ENCODE measurements at regions not wholly inside any gene's neighbourhood (a gene's known extent, or its start where the extent isn't known, plus 50 kb on each side); places are given as distances from the start of the nearest gene placed in this dataset.

GRCh38 chr15:68482246-68482645 lies 50.3 kb upstream of the ITGA11 start:
- no peak overlapping the region for H3K4me3 ChIP-seq (ENCODE audit: low read length)
- H3K4me1 ChIP-seq (ENCODE audit: insufficient read depth, low read length): peaks cover 2% of the 10 kb centered on the region
- H3K36me3 ChIP-seq (ENCODE audit: insufficient read depth, low read length): no peaks in the 10 kb centered on the region
- H3K9me3 ChIP-seq (ENCODE audit: low read length): no peaks in the 10 kb centered on the region
- peaks cover 9% of the 10 kb centered on the region for H3K27me3 ChIP-seq (ENCODE audit: insufficient read depth, low read length)
- no peak overlapping the region for H2AFZ ChIP-seq (ENCODE audit: low read depth, low read length)

- H2AFZ ChIP-seq (ENCODE audit: low read depth, low read length): no peak overlapping the region
- peaks cover 6% of the 10 kb centered on the region for H3K4me1 ChIP-seq (ENCODE audit: insufficient read depth, low read length)
- no peaks in the 10 kb centered on the region for H3K36me3 ChIP-seq (ENCODE audit: insufficient read depth, low read length)
- peaks cover 9% of the 10 kb centered on the region for H3K27me3 ChIP-seq (ENCODE audit: insufficient read depth, low read length)
- no peaks in the 10 kb centered on the region for H3K9me3 ChIP-seq (ENCODE audit: low read length)
- no peak overlapping the region for H3K4me3 ChIP-seq (ENCODE audit: low read length)
Measured at GRCh38 chr15:68483165-68483564, 51.2 kb upstream of the ITGA11 start.

GRCh38 chr15:68484220-68484619 lies 52.3 kb upstream of the ITGA11 start:
- Histone ChIP-seq H3K36me3 (ENCODE audit: insufficient read depth, low read length) (no peaks in the 10 kb centered on the region), H3K9me3 (ENCODE audit: low read length) (no peaks in the 10 kb centered on the region), H3K4me3 (ENCODE audit: low read length) (no peak overlapping the region), H3K27me3 (ENCODE audit: insufficient read depth, low read length) (peaks cover 9% of the 10 kb centered on the region), H2AFZ (ENCODE audit: low read depth, low read length) (no peak overlapping the region), H3K4me1 (ENCODE audit: insufficient read depth, low read length) (peaks cover 6% of the 10 kb centered on the region)

- Histone ChIP-seq H3K36me3 (ENCODE audit: insufficient read depth, low read length) (no peaks in the 10 kb centered on the region), H3K4me3 (ENCODE audit: low read length) (no peak overlapping the region), H3K9me3 (ENCODE audit: low read length) (no peaks in the 10 kb centered on the region), H2AFZ (ENCODE audit: low read depth, low read length) (no peak overlapping the region), H3K4me1 (ENCODE audit: insufficient read depth, low read length) (peaks cover 6% of the 10 kb centered on the region), H3K27me3 (ENCODE audit: insufficient read depth, low read length) (peaks cover 7% of the 10 kb centered on the region)
Measured at GRCh38 chr15:68484696-68485400, 52.9 kb upstream of the ITGA11 start.

- no peaks in the 10 kb centered on the region for H3K9me3 ChIP-seq (ENCODE audit: low read length)
- H3K4me3 ChIP-seq (ENCODE audit: low read length): no peak overlapping the region
- peaks cover 7% of the 10 kb centered on the region for H3K27me3 ChIP-seq (ENCODE audit: insufficient read depth, low read length)
- peaks cover 6% of the 10 kb centered on the region for H3K4me1 ChIP-seq (ENCODE audit: insufficient read depth, low read length)
- no peaks in the 10 kb centered on the region for H3K36me3 ChIP-seq (ENCODE audit: insufficient read depth, low read length)
- H2AFZ ChIP-seq (ENCODE audit: low read depth, low read length): no peak overlapping the region
Measured at GRCh38 chr15:68485721-68486360, 53.9 kb upstream of the ITGA11 start.

- H3K27me3 ChIP-seq (ENCODE audit: insufficient read depth, low read length): peaks cover 5% of the 10 kb centered on the region
- H2AFZ ChIP-seq (ENCODE audit: low read depth, low read length): no peak overlapping the region
- H3K4me1 ChIP-seq (ENCODE audit: insufficient read depth, low read length): peaks cover 6% of the 10 kb centered on the region
- no peak overlapping the region for H3K4me3 ChIP-seq (ENCODE audit: low read length)
- no peaks in the 10 kb centered on the region for H3K36me3 ChIP-seq (ENCODE audit: insufficient read depth, low read length)
- no peaks in the 10 kb centered on the region for H3K9me3 ChIP-seq (ENCODE audit: low read length)
Measured at GRCh38 chr15:68487087-68487843, 55.3 kb upstream of the ITGA11 start.

GRCh38 chr15:68488290-68488689 lies 56.3 kb upstream of the ITGA11 start:
- Histone ChIP-seq H3K9me3 (ENCODE audit: low read length) (no peaks in the 10 kb centered on the region), H2AFZ (ENCODE audit: low read depth, low read length) (no peak overlapping the region), H3K4me1 (ENCODE audit: insufficient read depth, low read length) (peaks cover 6% of the 10 kb centered on the region), H3K36me3 (ENCODE audit: insufficient read depth, low read length) (no peaks in the 10 kb centered on the region), H3K4me3 (ENCODE audit: low read length) (no peak overlapping the region), H3K27me3 (ENCODE audit: insufficient read depth, low read length) (peaks cover 4% of the 10 kb centered on the region)

- Histone ChIP-seq H2AFZ (ENCODE audit: low read depth, low read length) (no peak overlapping the region), H3K27me3 (ENCODE audit: insufficient read depth, low read length) (peaks cover 6% of the 10 kb centered on the region)
Measured at GRCh38 chr15:68488966-68489365, 57.0 kb upstream of the ITGA11 start.

GRCh38 chr15:68489421-68489820 lies 57.5 kb upstream of the ITGA11 start:
- H3K36me3 ChIP-seq (ENCODE audit: insufficient read depth, low read length): no peaks in the 10 kb centered on the region

More at GRCh38 chr15:68488966-68489365, 57.0 kb upstream of the ITGA11 start:
- Histone ChIP-seq H3K36me3 (ENCODE audit: insufficient read depth, low read length) (no peaks in the 10 kb centered on the region), H3K9me3 (ENCODE audit: low read length) (no peaks in the 10 kb centered on the region), H3K4me1 (ENCODE audit: insufficient read depth, low read length) (peaks cover 6% of the 10 kb centered on the region), H3K4me3 (ENCODE audit: low read length) (no peak overlapping the region)

GRCh38 chr15:68491415-68492106 lies 59.6 kb upstream of the ITGA11 start:
- H2AFZ ChIP-seq (ENCODE audit: low read depth, low read length): no peak overlapping the region
- no peaks in the 10 kb centered on the region for H3K9me3 ChIP-seq (ENCODE audit: low read length)
- no peak overlapping the region for H3K4me3 ChIP-seq (ENCODE audit: low read length)
- H3K27me3 ChIP-seq (ENCODE audit: insufficient read depth, low read length): peaks cover 3% of the 10 kb centered on the region
- H3K36me3 ChIP-seq (ENCODE audit: insufficient read depth, low read length): no peaks in the 10 kb centered on the region
- H3K4me1 ChIP-seq (ENCODE audit: insufficient read depth, low read length): peaks cover 6% of the 10 kb centered on the region

More at GRCh38 chr15:68489421-68489820, 57.5 kb upstream of the ITGA11 start:
- Histone ChIP-seq H3K4me3 (ENCODE audit: low read length) (no peak overlapping the region), H3K27me3 (ENCODE audit: insufficient read depth, low read length) (peaks cover 6% of the 10 kb centered on the region), H3K9me3 (ENCODE audit: low read length) (no peaks in the 10 kb centered on the region), H3K4me1 (ENCODE audit: insufficient read depth, low read length) (peaks cover 6% of the 10 kb centered on the region), H2AFZ (ENCODE audit: low read depth, low read length) (no peak overlapping the region)

GRCh38 chr15:68492855-68493254 lies 60.9 kb upstream of the ITGA11 start:
- peaks cover 3% of the 10 kb centered on the region for H3K27me3 ChIP-seq (ENCODE audit: insufficient read depth, low read length)
- H3K9me3 ChIP-seq (ENCODE audit: low read length): no peaks in the 10 kb centered on the region
- no peaks in the 10 kb centered on the region for H3K36me3 ChIP-seq (ENCODE audit: insufficient read depth, low read length)
- no peak overlapping the region for H2AFZ ChIP-seq (ENCODE audit: low read depth, low read length)
- no peak overlapping the region for H3K4me3 ChIP-seq (ENCODE audit: low read length)
- H3K4me1 ChIP-seq (ENCODE audit: insufficient read depth, low read length): no peaks in the 10 kb centered on the region

- Histone ChIP-seq H3K4me1 (ENCODE audit: insufficient read depth, low read length) (no peaks in the 10 kb centered on the region), H2AFZ (ENCODE audit: low read depth, low read length) (no peak overlapping the region), H3K9me3 (ENCODE audit: low read length) (no peaks in the 10 kb centered on the region), H3K27me3 (ENCODE audit: insufficient read depth, low read length) (peaks cover 3% of the 10 kb centered on the region), H3K36me3 (ENCODE audit: insufficient read depth, low read length) (no peaks in the 10 kb centered on the region), H3K4me3 (ENCODE audit: low read length) (no peak overlapping the region)
Measured at GRCh38 chr15:68493629-68494028, 61.7 kb upstream of the ITGA11 start.
